ENCODE measurements at regions not wholly inside any gene's neighbourhood (a gene's known extent, or its start where the extent isn't known, plus 50 kb on each side); places are given as distances from the start of the nearest gene placed in this dataset.
"Not testable (repeated sequence)": the region's sequence is repeated elsewhere in the genome, so short reads cannot be mapped to it uniquely, and the experiment has no call there.

- H3K9me2 ChIP-seq; H3K4me3 ChIP-seq (ENCODE audit: low read depth in 2 of 2, low read length in 1 of 2); H2AFZ ChIP-seq (ENCODE audit: low read depth); CTCF ChIA-PET; H3K9me3 ChIP-seq; H3K9ac ChIP-seq; H3K27me3 ChIP-seq (ENCODE audit: insufficient read depth); H3K4me1 ChIP-seq (ENCODE audit: control insufficient read depth in 1 of 2, insufficient read depth in 2 of 2, low read depth in 1 of 2, low read length in 1 of 2); H3K27ac ChIP-seq (ENCODE audit: low read depth in 2 of 2, low read length in 1 of 2); H3K4me2 ChIP-seq; H3K79me2 ChIP-seq (ENCODE audit: insufficient read depth); DNase-seq; H3K36me3 ChIP-seq (replicated peaks in 1 of 2; ENCODE audit: control insufficient read depth in 1 of 2, insufficient read depth in 2 of 2, low read length in 1 of 2); POLR2A ChIA-PET; H3F3A ChIP-seq (replicated peaks; ENCODE audit: insufficient read depth); H4K20me1 ChIP-seq (ENCODE audit: insufficient read depth): not testable (repeated sequence)
- WGBS (ENCODE audit: low lambda C conversion rate) = 24% methylated on average over 4 of the region's 4 CpGs
Observed at GRCh38 chr1:146883190-146883589, 54.9 kb upstream of the NBPF12 start.

- POLR2A ChIA-PET; H3K36me3 ChIP-seq (replicated peaks in 1 of 2; ENCODE audit: control insufficient read depth in 1 of 2, insufficient read depth in 2 of 2, low read length in 1 of 2); H3F3A ChIP-seq (replicated peaks; ENCODE audit: insufficient read depth); H4K20me1 ChIP-seq (ENCODE audit: insufficient read depth); H3K79me2 ChIP-seq (ENCODE audit: insufficient read depth); DNase-seq; H2AFZ ChIP-seq (ENCODE audit: low read depth); H3K4me2 ChIP-seq; H3K27me3 ChIP-seq (ENCODE audit: insufficient read depth); H3K9me2 ChIP-seq; H3K27ac ChIP-seq (ENCODE audit: low read depth in 2 of 2, low read length in 1 of 2); H3K4me1 ChIP-seq (ENCODE audit: control insufficient read depth in 1 of 2, insufficient read depth in 2 of 2, low read depth in 1 of 2, low read length in 1 of 2); CTCF ChIA-PET; H3K4me3 ChIP-seq (ENCODE audit: low read depth in 2 of 2, low read length in 1 of 2); H3K9me3 ChIP-seq; H3K9ac ChIP-seq: not testable (repeated sequence)
- no CpG with 5 or more reads among the region's 8 CpGs for WGBS (ENCODE audit: low lambda C conversion rate)
Observed at GRCh38 chr1:146881096-146881495, 57.0 kb upstream of the NBPF12 start.

- 1% methylated on average over 3 of the region's 3 CpGs for WGBS (ENCODE audit: low lambda C conversion rate)
- H3K4me3 ChIP-seq (ENCODE audit: low read depth in 2 of 2, low read length in 1 of 2); H3K79me2 ChIP-seq (ENCODE audit: insufficient read depth); H3K9me2 ChIP-seq; H3K27me3 ChIP-seq (ENCODE audit: insufficient read depth); H3F3A ChIP-seq (replicated peaks; ENCODE audit: insufficient read depth); H3K4me1 ChIP-seq (ENCODE audit: control insufficient read depth in 1 of 2, insufficient read depth in 2 of 2, low read depth in 1 of 2, low read length in 1 of 2); H2AFZ ChIP-seq (ENCODE audit: low read depth); CTCF ChIA-PET; H3K27ac ChIP-seq (ENCODE audit: low read depth in 2 of 2, low read length in 1 of 2); DNase-seq; H3K9me3 ChIP-seq; H3K4me2 ChIP-seq; H3K36me3 ChIP-seq (replicated peaks in 1 of 2; ENCODE audit: control insufficient read depth in 1 of 2, insufficient read depth in 2 of 2, low read length in 1 of 2); POLR2A ChIA-PET; H3K9ac ChIP-seq; H4K20me1 ChIP-seq (ENCODE audit: insufficient read depth): not testable (repeated sequence)
Observed at GRCh38 chr1:146863799-146864319, 74.3 kb upstream of the NBPF12 start.

- H3K9me2 ChIP-seq; H3K79me2 ChIP-seq (ENCODE audit: insufficient read depth); CTCF ChIA-PET; H3K4me3 ChIP-seq (ENCODE audit: low read depth in 2 of 2, low read length in 1 of 2); DNase-seq; H3K4me2 ChIP-seq; H4K20me1 ChIP-seq (ENCODE audit: insufficient read depth); H2AFZ ChIP-seq (ENCODE audit: low read depth); H3K9ac ChIP-seq; H3K27ac ChIP-seq (ENCODE audit: low read depth in 2 of 2, low read length in 1 of 2); H3K4me1 ChIP-seq (ENCODE audit: control insufficient read depth in 1 of 2, insufficient read depth in 2 of 2, low read depth in 1 of 2, low read length in 1 of 2); POLR2A ChIA-PET; H3K36me3 ChIP-seq (replicated peaks in 1 of 2; ENCODE audit: control insufficient read depth in 1 of 2, insufficient read depth in 2 of 2, low read length in 1 of 2); H3K27me3 ChIP-seq (ENCODE audit: insufficient read depth); H3K9me3 ChIP-seq; H3F3A ChIP-seq (replicated peaks; ENCODE audit: insufficient read depth): not testable (repeated sequence)
- WGBS (ENCODE audit: low lambda C conversion rate) = 23% methylated on average over 6 of the region's 9 CpGs
Observed at GRCh38 chr1:146853147-146853546, 85.0 kb upstream of the NBPF12 start.

- H3K9ac ChIP-seq; H4K20me1 ChIP-seq (ENCODE audit: insufficient read depth); CTCF ChIA-PET; H3K4me1 ChIP-seq (ENCODE audit: control insufficient read depth in 1 of 2, insufficient read depth in 2 of 2, low read depth in 1 of 2, low read length in 1 of 2); H3K9me3 ChIP-seq; DNase-seq; H2AFZ ChIP-seq (ENCODE audit: low read depth); H3K27me3 ChIP-seq (ENCODE audit: insufficient read depth); H3F3A ChIP-seq (replicated peaks; ENCODE audit: insufficient read depth); H3K79me2 ChIP-seq (ENCODE audit: insufficient read depth); H3K4me2 ChIP-seq; H3K9me2 ChIP-seq; H3K36me3 ChIP-seq (replicated peaks in 1 of 2; ENCODE audit: control insufficient read depth in 1 of 2, insufficient read depth in 2 of 2, low read length in 1 of 2); H3K4me3 ChIP-seq (ENCODE audit: low read depth in 2 of 2, low read length in 1 of 2); POLR2A ChIA-PET; H3K27ac ChIP-seq (ENCODE audit: low read depth in 2 of 2, low read length in 1 of 2): not testable (repeated sequence)
- 36% methylated on average over 6 of the region's 6 CpGs for WGBS (ENCODE audit: low lambda C conversion rate)
Observed at GRCh38 chr1:146850352-146850889, 87.7 kb upstream of the NBPF12 start.

GRCh38 chr1:146838725-146839124 lies 99.4 kb upstream of the NBPF12 start:
- POLR2A ChIA-PET; H3K79me2 ChIP-seq (ENCODE audit: insufficient read depth); H3K36me3 ChIP-seq (replicated peaks in 1 of 2; ENCODE audit: control insufficient read depth in 1 of 2, insufficient read depth in 2 of 2, low read length in 1 of 2); H3K4me1 ChIP-seq (ENCODE audit: control insufficient read depth in 1 of 2, insufficient read depth in 2 of 2, low read depth in 1 of 2, low read length in 1 of 2); DNase-seq; H3K9me3 ChIP-seq; H3F3A ChIP-seq (replicated peaks; ENCODE audit: insufficient read depth); H3K27me3 ChIP-seq (ENCODE audit: insufficient read depth); H3K27ac ChIP-seq (ENCODE audit: low read depth in 2 of 2, low read length in 1 of 2); H2AFZ ChIP-seq (ENCODE audit: low read depth); CTCF ChIA-PET; H3K4me3 ChIP-seq (ENCODE audit: low read depth in 2 of 2, low read length in 1 of 2); H3K4me2 ChIP-seq; H3K9me2 ChIP-seq; H3K9ac ChIP-seq; H4K20me1 ChIP-seq (ENCODE audit: insufficient read depth): not testable (repeated sequence)
- no CpG with 5 or more reads among the region's 1 CpG for WGBS (ENCODE audit: low lambda C conversion rate)

GRCh38 chr1:146826957-146827356 lies 111.2 kb upstream of the NBPF12 start:
- H3K4me2 ChIP-seq; H3K4me3 ChIP-seq (ENCODE audit: low read depth in 2 of 2, low read length in 1 of 2); DNase-seq; CTCF ChIA-PET; H3K27me3 ChIP-seq (ENCODE audit: insufficient read depth); H3K27ac ChIP-seq (ENCODE audit: low read depth in 2 of 2, low read length in 1 of 2); H3K9me2 ChIP-seq; POLR2A ChIA-PET; H3K79me2 ChIP-seq (ENCODE audit: insufficient read depth); H3K9ac ChIP-seq; H2AFZ ChIP-seq (ENCODE audit: low read depth); H4K20me1 ChIP-seq (ENCODE audit: insufficient read depth); H3K9me3 ChIP-seq; H3K36me3 ChIP-seq (replicated peaks in 1 of 2; ENCODE audit: control insufficient read depth in 1 of 2, insufficient read depth in 2 of 2, low read length in 1 of 2); H3F3A ChIP-seq (replicated peaks; ENCODE audit: insufficient read depth); H3K4me1 ChIP-seq (ENCODE audit: control insufficient read depth in 1 of 2, insufficient read depth in 2 of 2, low read depth in 1 of 2, low read length in 1 of 2): not testable (repeated sequence)
- WGBS (ENCODE audit: low lambda C conversion rate) = no CpG with 5 or more reads among the region's 1 CpG

All from SK-N-SH (cell line).